GM10266 (cell line): ENCODE measurements at regions not wholly inside any gene's neighbourhood (a gene's known extent, or its start where the extent isn't known, plus 50 kb on each side); places are given as distances from the start of the nearest gene placed in this dataset.

Experiments used
- DNase-seq: peaks from one replicate; pipeline ENCODE4 v3.0.0; 2012; ENCODE audit errors: extremely low spot score
- TF ChIP-seq, protein P1 (sequence below): IDR thresholded peaks from 2 replicates; pipeline ENCODE4 v1.5.1; 2012; ENCODE audit warnings: mild to moderate bottlenecking, low read depth; ENCODE audit not compliant: control insufficient read depth, insufficient read depth; ENCODE audit errors: missing control alignments

DNA sequence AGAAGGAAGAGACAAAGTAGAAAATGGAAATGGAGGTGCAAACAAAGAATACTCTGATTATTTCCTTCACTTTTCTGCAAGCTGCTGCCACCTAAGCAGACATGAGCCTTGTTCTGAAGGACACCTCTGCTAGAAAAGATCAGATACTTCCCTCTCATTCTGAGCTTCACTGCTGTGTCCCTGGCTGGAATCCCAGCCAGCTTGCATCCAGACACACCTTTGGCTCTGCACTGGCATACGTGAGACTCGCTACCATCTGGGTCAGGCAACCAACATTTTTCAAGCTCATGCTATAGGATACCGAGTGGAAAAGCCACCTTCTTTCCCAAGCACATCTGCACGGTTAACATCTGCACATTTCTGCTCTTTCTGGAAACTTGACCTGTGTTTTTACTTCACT, 166.7 kb upstream of the SUCLG2 start:
- no peak for DNase-seq
- TF ChIP-seq, protein P1, sequence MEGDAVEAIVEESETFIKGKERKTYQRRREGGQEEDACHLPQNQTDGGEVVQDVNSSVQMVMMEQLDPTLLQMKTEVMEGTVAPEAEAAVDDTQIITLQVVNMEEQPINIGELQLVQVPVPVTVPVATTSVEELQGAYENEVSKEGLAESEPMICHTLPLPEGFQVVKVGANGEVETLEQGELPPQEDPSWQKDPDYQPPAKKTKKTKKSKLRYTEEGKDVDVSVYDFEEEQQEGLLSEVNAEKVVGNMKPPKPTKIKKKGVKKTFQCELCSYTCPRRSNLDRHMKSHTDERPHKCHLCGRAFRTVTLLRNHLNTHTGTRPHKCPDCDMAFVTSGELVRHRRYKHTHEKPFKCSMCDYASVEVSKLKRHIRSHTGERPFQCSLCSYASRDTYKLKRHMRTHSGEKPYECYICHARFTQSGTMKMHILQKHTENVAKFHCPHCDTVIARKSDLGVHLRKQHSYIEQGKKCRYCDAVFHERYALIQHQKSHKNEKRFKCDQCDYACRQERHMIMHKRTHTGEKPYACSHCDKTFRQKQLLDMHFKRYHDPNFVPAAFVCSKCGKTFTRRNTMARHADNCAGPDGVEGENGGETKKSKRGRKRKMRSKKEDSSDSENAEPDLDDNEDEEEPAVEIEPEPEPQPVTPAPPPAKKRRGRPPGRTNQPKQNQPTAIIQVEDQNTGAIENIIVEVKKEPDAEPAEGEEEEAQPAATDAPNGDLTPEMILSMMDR = no peak

DNA sequence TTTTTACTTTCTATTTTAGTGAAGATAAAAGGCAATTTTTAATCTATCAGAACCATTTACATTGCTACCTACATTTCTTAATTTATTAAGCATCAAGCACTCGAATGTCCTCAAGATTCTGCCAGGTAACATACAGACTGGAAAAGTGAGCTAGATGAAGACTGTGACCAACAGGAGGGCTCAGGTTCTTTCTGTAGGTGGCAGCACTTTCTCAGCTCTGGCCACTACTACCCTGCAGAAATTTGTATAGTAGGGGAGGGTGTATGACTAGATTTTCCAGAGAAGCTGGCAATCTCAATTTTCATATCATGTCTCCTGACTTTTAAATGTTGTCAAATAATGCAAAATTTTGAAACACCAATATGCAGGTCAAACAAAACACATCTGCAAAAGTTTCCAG, 165.0 kb upstream of the SUCLG2 start:
- DNase-seq = no peak
- TF ChIP-seq, protein P1 = peak; percentile 18

DNA sequence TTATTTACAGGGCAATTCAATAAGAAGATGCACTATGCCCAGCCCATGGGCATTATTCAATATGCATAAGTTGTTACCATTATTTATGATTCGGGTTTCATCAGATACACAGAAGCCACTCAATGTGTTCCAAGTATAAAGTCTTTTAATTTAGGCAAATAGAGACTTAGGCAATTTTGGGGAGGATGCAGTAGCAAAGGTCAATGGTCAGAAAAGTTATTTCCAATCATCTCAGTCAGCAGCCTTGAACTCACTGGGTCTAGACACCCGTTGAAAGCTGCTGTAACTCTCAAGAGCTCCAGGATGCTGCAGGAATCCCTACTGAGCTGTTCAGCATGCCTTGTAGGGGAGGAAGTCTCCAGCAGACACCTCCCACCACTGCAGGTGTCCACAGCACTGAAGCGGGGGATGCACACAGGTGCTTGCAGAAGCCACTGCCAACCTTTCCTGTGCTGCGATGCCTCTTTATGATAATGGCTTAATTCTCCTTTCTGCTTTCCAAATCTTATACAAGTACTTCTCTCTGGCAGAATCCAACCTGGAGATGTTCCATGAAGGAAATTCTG, 155.0 kb upstream of the SUCLG2 start:
- TF ChIP-seq, protein P1 = no peak
- DNase-seq = no peak

DNA sequence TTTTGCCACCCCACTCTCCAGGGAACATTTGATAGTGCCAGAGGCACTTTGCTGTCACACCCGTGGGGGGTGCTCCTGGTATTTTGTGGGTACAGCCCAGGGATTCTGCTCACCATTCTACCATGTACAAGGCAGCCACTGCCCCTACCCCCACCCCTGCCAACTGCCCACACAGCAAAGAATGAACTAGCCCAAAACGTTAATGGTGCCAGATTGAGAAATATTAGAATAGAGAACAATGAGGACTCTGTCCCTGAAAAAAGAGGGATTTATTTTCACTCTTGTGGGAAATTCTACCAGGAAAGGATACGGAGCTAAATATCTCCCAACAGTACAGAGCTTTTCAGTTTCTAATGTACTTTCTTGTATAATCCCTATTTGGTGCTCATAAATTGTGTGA, 154.5 kb upstream of the SUCLG2 start:
- DNase-seq = no peak
- TF ChIP-seq, protein P1 = no peak

DNA sequence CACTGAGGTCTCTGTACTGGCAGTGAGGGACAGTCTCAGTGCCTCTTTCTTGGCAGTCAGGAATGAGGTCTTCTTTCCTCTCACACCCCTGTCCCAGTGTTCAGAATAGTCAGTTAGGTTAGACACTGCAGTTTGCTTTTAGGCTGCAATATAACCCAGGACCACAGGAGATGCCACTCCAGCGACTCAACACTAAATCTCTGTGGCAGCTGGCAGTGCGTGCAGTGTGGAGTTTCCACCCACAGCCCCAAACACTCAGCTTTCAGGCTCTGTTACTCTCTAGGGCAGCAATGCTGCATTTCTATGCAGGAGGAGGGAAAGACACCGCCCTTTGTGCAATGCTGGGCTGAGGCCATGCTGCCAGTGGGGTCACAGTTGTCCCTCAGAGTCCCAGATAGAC, 150.2 kb upstream of the SUCLG2 start:
- no peak for DNase-seq
- TF ChIP-seq, protein P1 = no peak

DNA sequence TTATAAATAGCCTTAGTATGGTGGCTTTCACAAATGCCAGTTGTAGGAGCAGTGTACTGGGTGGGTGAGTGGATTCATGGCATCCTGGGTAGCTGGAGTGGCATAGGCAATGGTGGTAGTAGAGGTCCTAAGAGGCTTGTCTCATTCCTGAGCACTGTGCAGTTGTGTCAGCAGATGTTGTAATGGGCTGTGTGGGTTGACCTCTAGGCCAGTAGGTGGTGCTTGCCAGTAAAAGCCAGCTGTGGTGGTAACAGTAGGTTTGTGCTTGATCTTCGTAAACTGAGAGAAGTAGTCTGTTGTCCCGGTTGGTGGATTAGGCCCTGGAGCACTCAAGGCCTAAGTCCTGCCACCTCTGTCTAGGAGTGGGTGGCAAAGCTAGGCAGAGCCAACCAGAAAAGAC, 149.7 kb upstream of the SUCLG2 start:
- no peak for DNase-seq
- TF ChIP-seq, protein P1 = no peak

DNA sequence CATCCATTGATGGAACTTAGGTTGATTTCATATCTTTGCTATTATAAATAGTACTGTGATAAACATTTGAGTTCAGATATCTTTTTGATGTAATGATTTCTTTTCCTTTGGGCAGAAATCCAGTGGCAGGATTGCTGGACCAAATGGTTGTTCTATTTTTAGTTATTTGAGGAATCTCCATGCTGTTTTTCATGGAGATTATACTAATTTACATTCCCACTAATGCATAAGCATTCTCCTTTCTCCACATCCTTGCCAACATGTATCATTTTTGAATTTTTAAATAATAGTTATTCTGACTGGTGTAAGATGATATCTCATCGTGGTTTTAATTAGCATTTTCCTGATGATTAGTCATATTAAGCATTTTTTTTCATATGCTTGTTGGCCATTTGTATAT, 144.0 kb upstream of the SUCLG2 start:
- no peak for DNase-seq
- TF ChIP-seq, protein P1 = no peak
